Nephron progenitor cell (in vitro differentiated cells): ENCODE measurements at regions not wholly inside any gene's neighbourhood (a gene's known extent, or its start where the extent isn't known, plus 50 kb on each side); places are given as distances from the start of the nearest gene placed in this dataset.

Source experiments
- DNase-seq: peaks from one replicate; pipeline ENCODE4 v3.0.0; 2021
- H3K27ac Mint-ChIP-seq: 2 replicates; pipeline ENCODE4 v1.8.0; 2021; ENCODE audit warnings: mild to moderate bottlenecking, moderate library complexity, mixed read lengths
- H3K27me3 Mint-ChIP-seq: 2 replicates; pipeline ENCODE4 v1.8.0; 2021; ENCODE audit warnings: mild to moderate bottlenecking, low read depth, mixed read lengths; ENCODE audit not compliant: poor library complexity
- H3K36me3 Mint-ChIP-seq: 2 replicates; pipeline ENCODE4 v1.8.0; 2021; ENCODE audit warnings: low read depth, mixed read lengths
- H3K4me1 Mint-ChIP-seq: 2 replicates; pipeline ENCODE4 v1.8.0; 2021; ENCODE audit warnings: mixed read lengths
- H3K4me3 Mint-ChIP-seq: 2 replicates; pipeline ENCODE4 v1.8.0; 2021; ENCODE audit warnings: mild to moderate bottlenecking, moderate library complexity, mixed read lengths
- H3K9me3 Mint-ChIP-seq: 2 replicates; pipeline ENCODE4 v1.8.0; 2021; ENCODE audit warnings: mild to moderate bottlenecking, moderate library complexity, mixed read lengths
- TF ChIP-seq, protein P1 (sequence below): fragments of 200-600 bp; sonication (generic); IDR thresholded peaks from 2 replicates; pipeline ENCODE4 v1.5.0; 2021; ENCODE audit warnings: antibody characterized with exemption

DNA sequence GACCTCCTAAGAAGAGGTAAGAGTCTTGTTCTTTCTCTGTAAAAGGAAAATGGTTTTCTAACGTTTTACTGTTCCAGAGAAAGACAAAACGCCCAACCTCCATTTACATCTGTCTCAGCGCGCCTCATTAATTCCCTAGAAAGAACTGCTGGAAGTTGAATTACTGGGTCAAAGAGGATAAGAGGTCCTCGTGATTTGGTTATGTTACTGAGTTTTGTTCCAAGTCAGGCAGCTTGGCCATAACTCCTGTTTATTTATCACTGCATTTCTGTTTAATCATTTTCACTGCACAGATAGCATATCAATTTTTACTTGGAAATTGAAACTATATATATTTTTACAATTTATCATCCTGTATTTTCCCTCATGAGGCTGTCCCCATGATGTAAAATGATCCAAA lies 112.9 kb upstream of the PEG3 start:
- Mint-ChIP-seq H3K4me1 (no peaks in the 10 kb centered on the region), H3K36me3 (no peaks in the 10 kb centered on the region), H3K27ac (no peak overlapping the region), H3K9me3 (peaks cover 95% of the 10 kb centered on the region), H3K4me3 (no peak overlapping the region), H3K27me3 (peaks cover 3% of the 10 kb centered on the region)
- TF ChIP-seq, protein P1, sequence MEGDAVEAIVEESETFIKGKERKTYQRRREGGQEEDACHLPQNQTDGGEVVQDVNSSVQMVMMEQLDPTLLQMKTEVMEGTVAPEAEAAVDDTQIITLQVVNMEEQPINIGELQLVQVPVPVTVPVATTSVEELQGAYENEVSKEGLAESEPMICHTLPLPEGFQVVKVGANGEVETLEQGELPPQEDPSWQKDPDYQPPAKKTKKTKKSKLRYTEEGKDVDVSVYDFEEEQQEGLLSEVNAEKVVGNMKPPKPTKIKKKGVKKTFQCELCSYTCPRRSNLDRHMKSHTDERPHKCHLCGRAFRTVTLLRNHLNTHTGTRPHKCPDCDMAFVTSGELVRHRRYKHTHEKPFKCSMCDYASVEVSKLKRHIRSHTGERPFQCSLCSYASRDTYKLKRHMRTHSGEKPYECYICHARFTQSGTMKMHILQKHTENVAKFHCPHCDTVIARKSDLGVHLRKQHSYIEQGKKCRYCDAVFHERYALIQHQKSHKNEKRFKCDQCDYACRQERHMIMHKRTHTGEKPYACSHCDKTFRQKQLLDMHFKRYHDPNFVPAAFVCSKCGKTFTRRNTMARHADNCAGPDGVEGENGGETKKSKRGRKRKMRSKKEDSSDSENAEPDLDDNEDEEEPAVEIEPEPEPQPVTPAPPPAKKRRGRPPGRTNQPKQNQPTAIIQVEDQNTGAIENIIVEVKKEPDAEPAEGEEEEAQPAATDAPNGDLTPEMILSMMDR: no peak
- no peak for DNase-seq

DNA sequence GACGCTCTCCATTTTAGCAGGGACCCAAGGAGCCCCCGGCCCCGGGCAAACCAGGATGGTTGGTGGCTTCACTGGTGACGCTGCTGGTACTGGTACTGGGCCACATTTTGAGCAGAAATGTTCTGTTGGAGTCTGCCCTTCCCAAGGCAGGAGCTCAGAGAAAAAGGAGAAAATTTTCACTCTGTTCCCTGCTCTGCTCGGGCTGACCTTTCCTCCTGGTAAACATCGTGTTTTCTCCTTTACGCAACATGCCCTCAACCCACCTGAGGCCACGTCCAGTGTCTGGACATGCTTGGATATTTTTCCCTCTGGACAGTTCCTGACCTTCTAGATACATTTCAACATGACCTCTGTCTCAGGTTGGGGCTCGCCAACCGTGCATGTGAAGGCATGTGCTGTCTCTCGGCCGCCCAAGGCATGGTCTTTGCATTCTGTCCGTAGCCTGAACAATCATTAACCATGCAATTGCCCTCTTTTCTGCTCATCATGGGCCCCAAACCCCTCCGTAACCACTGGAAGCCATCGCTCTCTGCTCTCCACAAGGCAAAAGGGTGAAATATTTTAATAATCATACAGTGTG lies 115.2 kb upstream of the PEG3 start:
- peaks cover 93% of the 10 kb centered on the region for H3K9me3 Mint-ChIP-seq
- H3K27ac Mint-ChIP-seq: no peak overlapping the region
- H3K36me3 Mint-ChIP-seq: no peaks in the 10 kb centered on the region
- no peak for DNase-seq
- H3K4me3 Mint-ChIP-seq: no peak overlapping the region
- TF ChIP-seq, protein P1: no peak
- H3K4me1 Mint-ChIP-seq: no peaks in the 10 kb centered on the region
- peaks cover 13% of the 10 kb centered on the region for H3K27me3 Mint-ChIP-seq

DNA sequence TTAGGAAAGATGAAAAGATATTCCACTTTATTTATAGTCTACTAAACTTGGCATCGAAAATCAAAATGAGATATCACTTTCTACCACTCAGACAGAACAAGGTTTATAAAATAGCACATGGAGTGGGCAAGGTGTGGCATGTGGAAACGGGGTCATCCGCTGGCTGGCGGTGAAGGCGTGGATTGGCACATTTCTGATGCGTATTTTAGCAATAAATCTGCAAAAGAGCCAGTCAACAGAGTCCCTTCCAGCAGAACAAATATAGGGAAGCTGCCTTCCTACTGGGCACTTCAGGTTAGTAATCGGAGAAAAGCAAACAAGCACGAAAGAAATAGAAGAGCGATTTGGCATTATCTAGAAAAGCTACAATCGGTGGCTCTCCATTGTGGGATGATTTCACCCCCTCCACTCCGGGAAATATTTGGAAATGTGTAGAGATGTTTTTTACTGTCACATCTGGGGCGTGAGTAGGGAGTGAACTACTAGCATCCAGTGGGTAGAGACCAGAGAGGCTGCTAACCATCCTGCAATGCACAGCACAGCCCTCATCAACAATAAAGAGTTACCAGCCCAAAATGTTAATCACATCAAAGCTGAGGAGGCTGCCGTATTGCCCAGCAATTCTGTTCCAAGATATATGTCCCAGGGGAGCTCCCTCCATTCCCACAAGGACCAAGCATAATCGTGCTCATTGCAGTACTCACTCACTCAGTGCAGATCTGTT lies 116.1 kb upstream of the PEG3 start:
- no peak overlapping the region for H3K4me3 Mint-ChIP-seq
- no peaks in the 10 kb centered on the region for H3K36me3 Mint-ChIP-seq
- DNase-seq: no peak
- peaks cover 89% of the 10 kb centered on the region for H3K9me3 Mint-ChIP-seq
- no peak overlapping the region for H3K27ac Mint-ChIP-seq
- TF ChIP-seq, protein P1: no peak
- no peaks in the 10 kb centered on the region for H3K4me1 Mint-ChIP-seq
- H3K27me3 Mint-ChIP-seq: peaks cover 13% of the 10 kb centered on the region

DNA sequence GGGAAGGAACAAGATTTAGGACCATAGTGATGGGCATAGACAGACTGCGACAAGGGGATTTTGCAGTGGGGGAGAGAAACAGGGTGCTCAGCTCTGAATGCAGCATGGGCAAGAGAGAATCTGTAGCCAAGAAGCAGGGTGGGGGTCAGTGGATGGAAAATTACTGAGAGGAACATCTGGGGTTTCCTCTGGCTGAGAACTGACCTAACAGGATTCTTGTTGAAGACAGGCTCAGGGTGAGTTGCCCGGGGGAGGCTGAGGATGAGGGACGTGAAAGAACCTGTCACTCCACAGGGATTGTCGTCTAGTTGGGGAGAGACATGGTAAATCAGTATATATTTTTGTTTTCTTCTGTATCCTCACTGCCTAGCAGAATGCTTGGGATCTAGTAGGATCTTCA lies 118.7 kb upstream of the PEG3 start:
- H3K9me3 Mint-ChIP-seq: peaks cover 92% of the 10 kb centered on the region
- TF ChIP-seq, protein P1: no peak

DNA sequence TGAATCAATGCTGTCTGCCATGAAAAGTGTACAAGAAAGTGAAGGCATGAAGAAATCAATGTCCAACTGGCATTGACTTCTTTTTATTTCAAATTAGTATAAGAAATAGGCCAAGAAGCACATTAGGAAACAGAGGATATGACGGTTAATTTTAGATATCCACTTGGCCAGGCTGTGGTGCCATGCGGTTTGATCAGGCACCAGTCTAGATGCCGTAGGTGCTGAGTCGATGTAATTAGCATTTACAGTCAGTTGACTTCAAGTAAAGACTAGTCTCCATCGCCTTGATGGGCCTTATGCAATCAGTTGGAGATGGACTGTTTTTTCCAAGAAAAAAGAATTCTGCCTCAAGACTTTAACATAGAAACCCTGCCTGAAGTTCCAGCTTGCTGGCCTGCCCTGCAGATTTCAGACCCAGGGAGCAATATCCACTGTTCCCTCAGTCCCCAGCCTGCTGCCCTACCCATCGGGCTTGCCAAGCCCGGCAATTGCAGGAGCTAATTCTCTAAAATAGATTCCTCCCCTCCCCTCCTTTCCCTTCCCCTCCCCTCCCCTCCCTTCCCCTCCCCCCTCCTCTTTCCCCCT lies 120.5 kb upstream of the PEG3 start:
- H3K4me3 Mint-ChIP-seq: no peak overlapping the region
- no peak for DNase-seq
- no peak overlapping the region for H3K27ac Mint-ChIP-seq
- TF ChIP-seq, protein P1: no peak
- H3K36me3 Mint-ChIP-seq: peaks cover 4% of the 10 kb centered on the region
- peaks cover 13% of the 10 kb centered on the region for H3K27me3 Mint-ChIP-seq
- H3K9me3 Mint-ChIP-seq: peaks cover 91% of the 10 kb centered on the region
- H3K4me1 Mint-ChIP-seq: no peaks in the 10 kb centered on the region

More for the DNA sequence above, 118.7 kb upstream of the PEG3 start:
- H3K4me3 Mint-ChIP-seq: no peak overlapping the region
- H3K4me1 Mint-ChIP-seq: no peaks in the 10 kb centered on the region
- peaks cover 9% of the 10 kb centered on the region for H3K27me3 Mint-ChIP-seq
- no peak overlapping the region for H3K27ac Mint-ChIP-seq
- no peak for DNase-seq
- peaks cover under 1% of the 10 kb centered on the region for H3K36me3 Mint-ChIP-seq
